NCI-H1436 (cell line): ENCODE measurements at regions not wholly inside any gene's neighbourhood (a gene's known extent, or its start where the extent isn't known, plus 50 kb on each side); places are given as distances from the start of the nearest gene placed in this dataset.

Experiments used
- DNase-seq: peaks from one replicate; lab custom pipeline; 2025; lab: John Stamatoyannopoulos, UW

- no peak for DNase-seq
These were observed 105.9 kb upstream of the IER5L start for GRCh38 chr9:129283705-129284606.

- no peak for DNase-seq
These were observed 105.2 kb upstream of the IER5L start for GRCh38 chr9:129283291-129283691.

- DNase-seq, result no peak
These were observed 104.7 kb upstream of the IER5L start for GRCh38 chr9:129282731-129283211.

- no peak for DNase-seq
These were observed 104.2 kb upstream of the IER5L start for GRCh38 chr9:129282272-129282671.

- no peak for DNase-seq
These were observed 103.6 kb upstream of the IER5L start for GRCh38 chr9:129281506-129282145.

- no peak for DNase-seq
These were observed 102.7 kb upstream of the IER5L start for GRCh38 chr9:129280623-129281271.

GRCh38 chr9:129280236-129280622 lies 102.2 kb upstream of the IER5L start:
- DNase-seq, result no peak

- DNase-seq, result peak; percentile 82
These were observed 100.6 kb upstream of the IER5L start for GRCh38 chr9:129278391-129279237.

- no peak for DNase-seq
These were observed 98.6 kb upstream of the IER5L start for GRCh38 chr9:129276486-129277230.

- no peak for DNase-seq
These were observed 97.7 kb upstream of the IER5L start for GRCh38 chr9:129275626-129276247.

GRCh38 chr9:129273941-129274684 lies 96.1 kb upstream of the IER5L start:
- DNase-seq, result no peak

GRCh38 chr9:129273136-129273895 lies 95.3 kb upstream of the IER5L start:
- no peak for DNase-seq

GRCh38 chr9:129272348-129273025 lies 94.4 kb upstream of the IER5L start:
- DNase-seq, result no peak

- no peak for DNase-seq
These were observed 92.9 kb upstream of the IER5L start for GRCh38 chr9:129270903-129271431.

- no peak for DNase-seq
These were observed 92.1 kb upstream of the IER5L start for GRCh38 chr9:129270205-129270604.

- no peak for DNase-seq
These were observed 89.1 kb upstream of the IER5L start for GRCh38 chr9:129267141-129267540.

- DNase-seq, result no peak
These were observed 88.5 kb upstream of the IER5L start for GRCh38 chr9:129266536-129266935.

- no peak for DNase-seq
These were observed 86.3 kb upstream of the IER5L start for GRCh38 chr9:129264388-129264787.
